Brain microvascular endothelial cell (primary cell): ENCODE measurements at regions not wholly inside any gene's neighbourhood (a gene's known extent, or its start where the extent isn't known, plus 50 kb on each side); places are given as distances from the start of the nearest gene placed in this dataset.

Experiments used
- DNase-seq: peaks from one replicate; pipeline ENCODE4 v3.0.0-alpha.2; 2020
- H3K27ac ChIP-seq: fragments of 250-450 bp; sonication (Bioruptor Pico); 2 replicates; pipeline ENCODE4 v1.5.1; 2020; ENCODE audit warnings: mild to moderate bottlenecking, moderate library complexity
- H3K27me3 ChIP-seq: fragments of 250-450 bp; sonication (Bioruptor Pico); replicated peaks from 2 replicates; pipeline ENCODE4 v1.5.1; 2020; ENCODE audit warnings: mild to moderate bottlenecking
- H3K36me3 ChIP-seq: fragments of 250-450 bp; sonication (Bioruptor Pico); replicated peaks from 2 replicates; pipeline ENCODE4 v1.5.1; 2020; ENCODE audit warnings: mild to moderate bottlenecking
- H3K4me3 ChIP-seq: 2 replicates; pipeline ENCODE4 v1.5.1; 2011; ENCODE audit warnings: low read depth, mild to moderate bottlenecking, control low read depth, low read length, moderate library complexity
- in situ Hi-C: cut with HindIII; loops from 2 replicates; pipeline ENCODE4 v1.10.0; 2017; ENCODE audit warnings: low sequenced_read_pairs, low pct_ligation_motif_present
- TF ChIP-seq, protein P1 (sequence below): IDR thresholded peaks from 2 replicates; pipeline ENCODE4 v1.5.1; 2011; ENCODE audit warnings: low read depth, mild to moderate bottlenecking, moderate library complexity, low read length, control low read depth, inconsistent platforms; ENCODE audit errors: missing control alignments

GRCh38 chr3:178127221-178127620 lies 409.0 kb upstream of the KCNMB2 start:
- no peak for DNase-seq
- in situ Hi-C loops: no loop called here
- Histone ChIP-seq H3K36me3 (no peaks in the 10 kb centered on the region), H3K27ac (no peak overlapping the region), H3K4me3 (no peak overlapping the region), H3K27me3 (no peaks in the 10 kb centered on the region)
- TF ChIP-seq, protein P1, sequence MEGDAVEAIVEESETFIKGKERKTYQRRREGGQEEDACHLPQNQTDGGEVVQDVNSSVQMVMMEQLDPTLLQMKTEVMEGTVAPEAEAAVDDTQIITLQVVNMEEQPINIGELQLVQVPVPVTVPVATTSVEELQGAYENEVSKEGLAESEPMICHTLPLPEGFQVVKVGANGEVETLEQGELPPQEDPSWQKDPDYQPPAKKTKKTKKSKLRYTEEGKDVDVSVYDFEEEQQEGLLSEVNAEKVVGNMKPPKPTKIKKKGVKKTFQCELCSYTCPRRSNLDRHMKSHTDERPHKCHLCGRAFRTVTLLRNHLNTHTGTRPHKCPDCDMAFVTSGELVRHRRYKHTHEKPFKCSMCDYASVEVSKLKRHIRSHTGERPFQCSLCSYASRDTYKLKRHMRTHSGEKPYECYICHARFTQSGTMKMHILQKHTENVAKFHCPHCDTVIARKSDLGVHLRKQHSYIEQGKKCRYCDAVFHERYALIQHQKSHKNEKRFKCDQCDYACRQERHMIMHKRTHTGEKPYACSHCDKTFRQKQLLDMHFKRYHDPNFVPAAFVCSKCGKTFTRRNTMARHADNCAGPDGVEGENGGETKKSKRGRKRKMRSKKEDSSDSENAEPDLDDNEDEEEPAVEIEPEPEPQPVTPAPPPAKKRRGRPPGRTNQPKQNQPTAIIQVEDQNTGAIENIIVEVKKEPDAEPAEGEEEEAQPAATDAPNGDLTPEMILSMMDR: no peak

GRCh38 chr3:178129109-178129508 lies 407.1 kb upstream of the KCNMB2 start:
- no peaks in the 10 kb centered on the region for H3K27me3 ChIP-seq
- in situ Hi-C loops: no loop called here
- no peak overlapping the region for H3K4me3 ChIP-seq
- DNase-seq: no peak
- TF ChIP-seq, protein P1: no peak
- no peaks in the 10 kb centered on the region for H3K36me3 ChIP-seq
- H3K27ac ChIP-seq: no peak overlapping the region

DNA sequence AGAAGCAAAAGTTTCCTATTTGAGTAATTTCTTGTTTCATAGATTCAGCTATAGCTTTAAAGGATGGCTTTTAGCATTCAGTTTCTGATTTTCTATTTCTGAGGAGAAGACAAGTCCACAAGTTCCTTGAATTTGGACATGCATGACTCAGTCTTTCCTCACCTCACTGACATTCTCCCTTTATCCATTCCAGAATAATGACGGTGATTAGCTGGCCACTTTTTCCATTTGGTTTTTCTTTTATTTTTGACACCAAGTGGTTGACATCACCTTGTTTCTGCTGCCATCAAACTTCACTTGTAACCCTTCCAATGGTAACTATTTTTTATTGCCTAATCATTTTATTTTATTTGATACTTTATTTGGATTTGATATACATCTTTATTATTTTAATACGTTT lies 404.4 kb upstream of the KCNMB2 start:
- Histone ChIP-seq H3K36me3 (no peaks in the 10 kb centered on the region), H3K27ac (no peak overlapping the region), H3K4me3 (no peak overlapping the region), H3K27me3 (no peaks in the 10 kb centered on the region)
- in situ Hi-C loops: no loop called here
- TF ChIP-seq, protein P1: no peak
- DNase-seq: peak; percentile 22

DNA sequence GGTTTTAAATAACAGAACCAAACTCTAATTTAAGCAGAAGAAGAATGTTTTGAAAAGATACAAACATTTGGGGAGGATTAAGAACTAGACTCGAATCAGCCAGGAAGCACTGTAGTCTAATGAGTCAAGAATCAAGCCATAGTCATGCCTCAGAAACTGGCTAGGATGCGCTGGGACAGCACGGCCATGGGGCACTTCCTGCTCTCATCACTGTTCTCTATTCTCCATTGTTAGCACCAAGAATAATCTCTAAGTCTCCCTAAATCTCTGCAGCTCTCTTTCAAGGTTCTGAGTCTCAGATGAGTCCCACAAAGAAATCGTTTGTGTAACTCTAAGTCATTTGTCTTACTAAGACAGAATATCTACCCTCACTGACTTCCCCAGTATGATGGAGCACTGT lies 399.0 kb upstream of the KCNMB2 start:
- in situ Hi-C loops: no loop called here
- Histone ChIP-seq H3K27me3 (no peaks in the 10 kb centered on the region), H3K27ac (no peak overlapping the region), H3K4me3 (no peak overlapping the region), H3K36me3 (no peaks in the 10 kb centered on the region)
- TF ChIP-seq, protein P1: no peak
- DNase-seq: no peak

- no peak for DNase-seq
- in situ Hi-C loops: no loop called here
These were observed 398.4 kb upstream of the KCNMB2 start for GRCh38 chr3:178137831-178138230.

GRCh38 chr3:178139116-178139515 lies 397.1 kb upstream of the KCNMB2 start:
- DNase-seq: no peak
- in situ Hi-C loops: no loop called here
- Histone ChIP-seq H3K27ac (no peak overlapping the region), H3K4me3 (no peak overlapping the region), H3K36me3 (no peaks in the 10 kb centered on the region), H3K27me3 (no peaks in the 10 kb centered on the region)
- TF ChIP-seq, protein P1: no peak

More at GRCh38 chr3:178137831-178138230, 398.4 kb upstream of the KCNMB2 start:
- Histone ChIP-seq H3K27ac (no peak overlapping the region), H3K36me3 (no peaks in the 10 kb centered on the region), H3K27me3 (no peaks in the 10 kb centered on the region), H3K4me3 (no peak overlapping the region)
- TF ChIP-seq, protein P1: no peak
